ENCODE measurements at regions not wholly inside any gene's neighbourhood (a gene's known extent, or its start where the extent isn't known, plus 50 kb on each side); places are given as distances from the start of the nearest gene placed in this dataset.
A peak's percentile ranks its signal among the peaks of the same experiment; 100 is the strongest.
"Not testable (repeated sequence)": the region's sequence is repeated elsewhere in the genome, so short reads cannot be mapped to it uniquely, and the experiment has no call there.

DNA sequence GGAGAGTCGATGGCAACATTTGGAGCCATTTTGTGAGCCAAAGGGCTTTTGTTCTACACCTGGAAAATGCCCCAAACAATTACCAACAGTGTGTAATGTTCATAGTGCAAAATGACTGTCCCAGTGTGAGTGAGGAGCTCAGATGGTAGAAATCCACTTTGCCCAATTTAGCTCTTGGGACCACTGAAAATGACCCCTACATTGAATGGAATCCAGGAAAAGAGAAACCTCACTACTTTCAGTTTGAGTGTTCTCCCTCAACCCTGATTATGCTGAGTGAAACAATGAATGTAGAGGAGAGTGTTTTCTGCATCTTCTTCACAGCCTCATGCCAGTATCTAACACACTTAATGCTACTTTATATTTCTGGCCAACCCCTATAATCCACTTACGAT lies 84.9 kb upstream of the NRN1 start:
- Mint-ChIP-seq H3K27ac (no peak overlapping the region), H3K36me3 (ENCODE audit: insufficient read depth) (peaks cover 3% of the 10 kb centered on the region), H3K4me3 (no peak overlapping the region), H3K27me3 (peaks cover 24 to 26% of the 10 kb centered on the region in 2 donors), H3K4me1 (ENCODE audit: low read depth in 2 of 2) (peaks cover 0 to 2% of the 10 kb centered on the region in 2 donors), H3K9me3 (no peaks in the 10 kb centered on the region)
- ATAC-seq (replicated peaks) (no peak), DNase-seq (no peak)

DNA sequence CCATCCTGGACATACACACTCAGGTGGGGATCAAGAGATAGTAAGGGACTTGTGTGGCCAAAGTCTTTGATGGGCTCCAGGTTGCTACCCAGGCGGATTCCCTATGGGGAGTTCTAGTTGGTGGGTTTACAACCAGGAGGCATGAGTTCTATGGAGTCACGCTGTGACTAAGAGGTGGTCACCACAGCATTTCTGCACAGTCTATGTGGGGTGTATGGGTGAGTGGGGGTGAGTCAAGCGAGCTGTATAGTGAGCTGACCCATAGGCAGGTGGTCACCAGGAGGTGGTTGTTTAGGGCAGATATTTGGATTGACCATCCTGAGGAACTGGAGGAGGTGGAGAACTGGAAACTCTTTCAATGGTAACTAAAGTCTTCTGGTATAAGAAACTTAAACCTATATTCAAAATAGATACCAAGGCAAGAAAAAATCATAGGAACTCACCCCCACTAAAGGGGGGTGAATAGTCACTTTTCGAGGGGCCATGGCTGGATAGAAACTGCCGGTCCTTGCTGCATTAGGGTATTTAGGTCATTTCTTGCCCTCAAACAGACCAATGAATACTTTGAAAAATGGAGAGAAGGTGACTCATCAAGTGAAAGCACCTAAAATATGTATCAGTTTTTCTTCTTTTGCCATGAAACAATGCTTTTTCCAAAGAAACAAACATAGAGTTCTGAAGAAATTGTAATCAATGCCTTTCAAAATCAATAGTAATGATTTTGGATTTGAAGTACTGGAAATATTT lies 84.3 kb upstream of the NRN1 start:
- H3K27ac Mint-ChIP-seq, result no peak overlapping the region
- peaks cover 0 to 2% of the 10 kb centered on the region in 2 donors for H3K4me1 Mint-ChIP-seq (ENCODE audit: low read depth in 2 of 2)
- H3K4me3 Mint-ChIP-seq, result no peak overlapping the region
- peaks cover under 1% of the 10 kb centered on the region for H3K36me3 Mint-ChIP-seq (ENCODE audit: insufficient read depth)
- ATAC-seq (replicated peaks) (no peak), DNase-seq (no peak)
- H3K27me3 Mint-ChIP-seq, result peaks cover 24 to 26% of the 10 kb centered on the region in 2 donors
- no peaks in the 10 kb centered on the region for H3K9me3 Mint-ChIP-seq

DNA sequence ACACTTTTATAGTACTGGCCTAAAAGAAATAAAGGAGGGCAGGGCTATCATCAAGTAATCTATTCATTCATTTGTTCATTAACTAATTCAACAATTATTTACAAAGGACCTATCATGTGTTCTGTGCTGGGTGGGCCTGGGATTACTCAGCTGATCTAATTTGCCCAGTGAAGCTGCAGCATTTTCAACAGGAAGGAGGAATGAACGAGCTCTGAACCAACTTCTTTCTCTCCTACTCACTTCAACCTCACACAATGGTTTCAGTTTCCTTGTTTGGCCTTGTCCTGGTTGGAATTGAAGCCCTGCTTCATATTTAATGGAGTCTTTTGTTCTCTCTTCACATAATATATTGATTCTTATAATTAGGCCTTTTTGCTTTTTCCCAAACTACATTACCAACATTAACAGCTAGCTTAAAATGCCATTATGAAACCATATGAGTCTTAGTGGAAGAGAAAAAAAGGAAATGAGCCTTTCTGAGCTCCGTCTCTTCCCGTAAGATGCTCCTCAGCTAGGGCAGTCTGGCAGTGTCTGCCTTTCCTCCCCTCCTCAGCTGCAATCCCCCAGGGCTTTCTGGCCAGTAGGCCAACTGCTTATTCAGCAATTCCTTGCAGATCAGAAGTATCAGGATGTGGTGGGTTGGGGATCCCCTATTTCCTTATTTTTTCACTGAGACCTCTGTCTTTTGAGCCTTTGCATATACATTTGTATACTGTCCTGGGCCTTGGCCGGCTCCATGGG lies 79.4 kb upstream of the NRN1 start:
- Mint-ChIP-seq H3K27me3 (peaks cover 23 to 30% of the 10 kb centered on the region in 2 donors), H3K27ac (no peak overlapping the region), H3K9me3 (peaks cover 0 to 6% of the 10 kb centered on the region in 2 donors), H3K4me1 (ENCODE audit: low read depth in 2 of 2) (no peaks in the 10 kb centered on the region), H3K36me3 (ENCODE audit: insufficient read depth) (no peaks in the 10 kb centered on the region), H3K4me3 (no peak overlapping the region)
- ATAC-seq (replicated peaks) (no peak), DNase-seq (no peak)

DNA sequence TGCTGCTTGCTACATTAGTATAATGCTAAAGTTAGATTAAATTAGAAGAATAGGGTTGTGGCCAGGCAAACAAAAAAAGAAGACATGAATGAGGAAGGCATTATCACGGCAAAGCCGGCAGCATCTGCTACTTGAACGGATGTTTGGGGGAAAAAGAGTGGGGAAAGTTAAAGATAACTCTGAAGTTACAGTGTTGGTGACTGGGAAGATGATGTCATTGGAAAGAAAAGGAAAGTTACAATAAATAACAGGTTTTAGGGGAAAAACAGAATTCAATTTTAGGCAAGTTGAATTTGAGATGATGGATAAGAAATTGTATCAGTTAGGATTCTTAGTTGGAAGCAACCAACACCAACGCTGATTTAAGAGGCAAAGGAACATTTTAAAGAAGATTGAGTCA lies 74.2 kb upstream of the NRN1 start:
- ATAC-seq (replicated peaks), result no peak
- no peak for DNase-seq
- Mint-ChIP-seq H3K36me3 (ENCODE audit: insufficient read depth) (no peaks in the 10 kb centered on the region), H3K9me3 (peaks cover 0 to 6% of the 10 kb centered on the region in 2 donors), H3K27ac (no peak overlapping the region), H3K27me3 (peaks cover 17 to 32% of the 10 kb centered on the region in 2 donors), H3K4me1 (ENCODE audit: low read depth in 2 of 2) (no peaks in the 10 kb centered on the region), H3K4me3 (no peak overlapping the region)

DNA sequence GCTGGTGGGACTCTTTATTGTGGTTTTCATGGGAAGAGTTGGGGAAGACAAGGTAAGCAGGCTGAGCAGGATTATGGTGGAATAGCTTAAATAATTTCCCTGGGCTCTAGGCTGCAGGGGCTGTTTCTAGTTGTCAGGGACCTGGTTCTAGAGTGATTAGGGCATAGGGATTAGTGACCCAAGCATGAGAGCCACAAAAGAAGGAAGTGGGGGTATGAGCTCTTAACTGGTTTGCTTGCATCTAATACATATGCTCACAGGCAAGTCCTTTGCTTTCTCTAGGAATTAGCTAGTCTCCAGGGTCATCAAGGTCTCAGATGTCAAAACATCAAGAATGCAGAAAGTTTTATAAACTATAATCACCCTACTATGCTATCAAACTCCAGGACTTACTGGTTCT lies 67.5 kb upstream of the NRN1 start:
- Mint-ChIP-seq H3K9me3 (no peaks in the 10 kb centered on the region), H3K27ac (no peak overlapping the region), H3K4me3 (no peak overlapping the region), H3K4me1 (ENCODE audit: low read depth in 2 of 2) (no peaks in the 10 kb centered on the region), H3K36me3 (ENCODE audit: insufficient read depth) (no peaks in the 10 kb centered on the region), H3K27me3 (peaks cover 60 to 75% of the 10 kb centered on the region in 2 donors)
- no peak for DNase-seq
- no peak for ATAC-seq (replicated peaks)

DNA sequence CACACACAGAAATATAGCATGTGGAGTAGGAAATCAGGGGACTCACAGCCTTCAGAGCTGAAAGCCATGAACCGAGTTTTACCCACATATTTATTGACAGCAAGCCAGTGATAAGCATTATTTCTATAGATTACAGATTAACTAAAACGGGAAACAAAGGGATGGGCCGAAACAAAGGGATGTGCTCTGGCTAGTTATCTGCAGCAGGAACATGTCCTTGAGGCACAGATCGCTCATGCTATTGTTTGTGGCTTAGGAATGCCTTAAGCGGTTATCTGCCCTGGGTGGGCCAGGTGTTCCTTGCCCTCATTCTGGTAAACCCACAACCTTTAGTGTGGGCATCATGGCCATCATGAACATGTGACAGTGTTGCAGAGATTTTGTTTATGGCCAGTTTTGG lies 61.4 kb upstream of the NRN1 start:
- H3K27ac Mint-ChIP-seq; ATAC-seq (replicated peaks); DNase-seq; H3K36me3 Mint-ChIP-seq (ENCODE audit: insufficient read depth); H3K9me3 Mint-ChIP-seq; H3K4me1 Mint-ChIP-seq (ENCODE audit: low read depth in 2 of 2); H3K4me3 Mint-ChIP-seq: not testable (repeated sequence)
- H3K27me3 Mint-ChIP-seq, result peaks cover 63 to 77% of the 10 kb centered on the region in 2 donors

DNA sequence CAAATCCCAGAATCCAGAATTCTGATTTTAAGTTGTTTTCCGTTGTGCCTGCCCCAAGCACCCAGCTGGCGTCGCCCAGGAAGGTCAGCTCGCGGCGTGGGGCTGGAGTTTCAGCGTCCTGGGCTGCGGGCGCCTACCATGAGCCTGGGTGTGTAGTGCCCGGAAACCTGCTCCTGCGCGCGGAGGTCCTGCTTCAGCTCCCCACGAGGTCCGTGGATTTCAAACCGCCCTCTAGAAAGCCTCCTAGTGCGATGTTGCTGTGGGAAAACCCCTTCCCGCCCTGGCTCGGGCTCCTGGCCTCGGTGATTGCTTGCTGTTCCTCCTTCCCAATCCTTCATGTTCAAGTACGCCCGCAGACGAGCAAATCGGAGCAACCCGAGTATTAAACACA lies 51.3 kb upstream of the NRN1 start:
- no peak overlapping the region for H3K4me3 Mint-ChIP-seq
- H3K36me3 Mint-ChIP-seq (ENCODE audit: insufficient read depth), result no peaks in the 10 kb centered on the region
- H3K4me1 Mint-ChIP-seq (ENCODE audit: low read depth in 2 of 2), result no peaks in the 10 kb centered on the region
- no peak overlapping the region for H3K27ac Mint-ChIP-seq
- peaks cover 83 to 85% of the 10 kb centered on the region in 2 donors for H3K27me3 Mint-ChIP-seq
- DNase-seq, result no peak
- no peak for ATAC-seq (replicated peaks)
- H3K9me3 Mint-ChIP-seq, result no peaks in the 10 kb centered on the region

DNA sequence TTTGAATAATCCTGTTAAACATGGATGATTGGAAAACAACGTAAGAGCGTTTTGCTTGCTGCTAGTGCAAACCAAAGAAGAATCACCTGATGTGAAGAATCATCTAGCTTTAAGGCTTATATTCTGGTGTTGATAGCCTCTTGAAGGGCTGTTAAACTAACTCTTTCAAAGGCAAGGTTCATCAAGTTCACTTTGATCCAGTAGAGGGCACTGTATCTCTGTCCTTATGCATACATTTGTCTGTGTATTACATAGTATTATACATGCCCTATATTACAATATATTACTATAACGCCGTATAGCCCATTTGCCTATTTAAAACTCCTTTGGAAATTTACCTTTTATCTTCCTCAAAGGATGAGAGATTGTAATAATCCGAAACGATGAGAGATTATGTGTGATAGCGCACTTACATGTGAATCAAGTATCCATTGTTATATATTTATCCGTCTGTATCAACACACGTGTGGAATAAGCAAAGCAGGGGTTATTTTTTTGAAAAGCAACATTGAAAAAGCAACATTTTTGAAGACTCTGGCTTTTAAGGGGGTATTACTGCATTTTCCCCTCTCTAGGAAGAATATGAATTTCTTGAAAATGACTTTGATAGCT lies 50.8 kb upstream of the NRN1 start:
- ATAC-seq (replicated peaks) (peak; percentile 42), DNase-seq (no peak)
- H3K36me3 Mint-ChIP-seq (ENCODE audit: insufficient read depth), result no peaks in the 10 kb centered on the region
- no peaks in the 10 kb centered on the region for H3K9me3 Mint-ChIP-seq
- peaks cover 88% of the 10 kb centered on the region in 2 donors for H3K27me3 Mint-ChIP-seq
- H3K4me1 Mint-ChIP-seq (ENCODE audit: low read depth in 2 of 2), result no peaks in the 10 kb centered on the region
- no peak overlapping the region for H3K27ac Mint-ChIP-seq
- H3K4me3 Mint-ChIP-seq, result no peak overlapping the region

Measured in effector memory CD8-positive, alpha-beta T cell (primary cell).